Vagina (tissue), 2 donors: ENCODE measurements at regions not wholly inside any gene's neighbourhood (a gene's known extent, or its start where the extent isn't known, plus 50 kb on each side); places are given as distances from the start of the nearest gene placed in this dataset.

Source experiments
- DNase-seq, 2 donors: peaks; one replicate each; pipeline ENCODE4 v3.0.0-alpha.2; 2017; ENCODE audit errors: extremely low spot score in 2 of 2
- H3K27ac ChIP-seq: fragments of 200-600 bp; sonication (generic); one replicate; pipeline ENCODE4 v1.5.1; 2019
- H3K27me3 ChIP-seq: fragments of 200-600 bp; sonication (generic); one replicate; pipeline ENCODE4 v1.5.1; 2019
- H3K36me3 ChIP-seq, 2 donors: fragments of 200-600 bp; sonication (generic); one replicate each; pipeline ENCODE4 v1.5.1; 2017 to 2019
- H3K4me1 ChIP-seq: fragments of 200-600 bp; sonication (generic); one replicate; pipeline ENCODE4 v1.5.1; 2019
- H3K4me3 ChIP-seq, 2 donors: fragments of 200-600 bp; sonication (generic); 1 replicate in 1 of 2; 2 replicates in 1 of 2; pipeline ENCODE4 v1.5.1; 2016 to 2019
- H3K9me3 ChIP-seq: fragments of 200-600 bp; sonication (generic); one replicate; pipeline ENCODE4 v1.5.1; 2019
- POLR2A ChIP-seq, 2 donors: fragments of 450-650 bp; IDR thresholded peaks; one replicate each; pipeline ENCODE4 v1.6.1; 2017; ENCODE audit warnings: antibody characterized with exemption in 2 of 2, mild to moderate bottlenecking in 2 of 2, moderate library complexity in 2 of 2
- POLR2AphosphoS5 ChIP-seq, 2 donors: sonication (generic); formaldehyde crosslinking; IDR thresholded peaks; one replicate each; pipeline ENCODE4 v1.9.0; 2017; ENCODE audit warnings: antibody characterized with exemption in 2 of 2, mild to moderate bottlenecking in 2 of 2, low read depth in 1 of 2; ENCODE audit not compliant: insufficient read depth in 1 of 2
- intact Hi-C: fragments of 100-400 bp; cut with DNase I; formaldehyde crosslinking; loops from one replicate; pipeline ENCODE4 v1.15.1; 2023
- TF ChIP-seq, protein P1 (sequence below), 3 experiments: fragments of 450-650 bp in 2 of 3; fragments of 200-600 bp in 1 of 3; sonication (generic) in 1 of 3; IDR thresholded peaks; one replicate each; pipeline ENCODE4 v1.5.1; 2017 to 2019; ENCODE audit warnings: antibody characterized with exemption in 3 of 3, mild to moderate bottlenecking in 2 of 3, moderate library complexity in 2 of 3

DNA sequence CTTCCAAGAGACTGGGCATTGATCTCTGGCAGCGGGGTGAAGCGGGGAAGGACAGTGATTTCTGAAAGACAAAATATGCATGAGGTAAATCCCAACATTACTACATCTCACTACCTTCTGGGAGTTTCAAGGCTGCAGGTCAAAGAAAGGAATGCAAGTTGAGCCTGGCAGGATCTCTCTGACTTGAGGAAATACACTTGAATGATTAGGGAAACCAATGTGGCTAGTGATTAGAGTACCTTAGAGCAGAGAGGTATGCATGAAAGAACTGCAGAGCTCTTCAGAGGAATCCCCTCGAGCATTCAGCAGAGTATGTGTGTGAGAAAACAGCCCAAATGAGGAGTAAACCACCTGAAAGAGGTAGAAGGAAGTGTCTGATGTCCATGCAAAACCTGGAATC is 2874.1 kb upstream of the PCDH20 start:
- Histone ChIP-seq H3K9me3 (no peaks in the 10 kb centered on the region), H3K27ac (no peak overlapping the region), H3K27me3 (no peaks in the 10 kb centered on the region), H3K4me3 (no peak overlapping the region), H3K36me3 (no peaks in the 10 kb centered on the region), H3K4me1 (no peaks in the 10 kb centered on the region)
- DNase-seq = no peak
- intact Hi-C loops = no loop called here
- TF ChIP-seq POLR2A (IDR thresholded peaks at IDR 0.05) (no peak), POLR2AphosphoS5 (IDR thresholded peaks at IDR 0.05; ENCODE audit: insufficient read depth in 1 of 2, low read depth in 1 of 2) (no peak)
- TF ChIP-seq, protein P1, sequence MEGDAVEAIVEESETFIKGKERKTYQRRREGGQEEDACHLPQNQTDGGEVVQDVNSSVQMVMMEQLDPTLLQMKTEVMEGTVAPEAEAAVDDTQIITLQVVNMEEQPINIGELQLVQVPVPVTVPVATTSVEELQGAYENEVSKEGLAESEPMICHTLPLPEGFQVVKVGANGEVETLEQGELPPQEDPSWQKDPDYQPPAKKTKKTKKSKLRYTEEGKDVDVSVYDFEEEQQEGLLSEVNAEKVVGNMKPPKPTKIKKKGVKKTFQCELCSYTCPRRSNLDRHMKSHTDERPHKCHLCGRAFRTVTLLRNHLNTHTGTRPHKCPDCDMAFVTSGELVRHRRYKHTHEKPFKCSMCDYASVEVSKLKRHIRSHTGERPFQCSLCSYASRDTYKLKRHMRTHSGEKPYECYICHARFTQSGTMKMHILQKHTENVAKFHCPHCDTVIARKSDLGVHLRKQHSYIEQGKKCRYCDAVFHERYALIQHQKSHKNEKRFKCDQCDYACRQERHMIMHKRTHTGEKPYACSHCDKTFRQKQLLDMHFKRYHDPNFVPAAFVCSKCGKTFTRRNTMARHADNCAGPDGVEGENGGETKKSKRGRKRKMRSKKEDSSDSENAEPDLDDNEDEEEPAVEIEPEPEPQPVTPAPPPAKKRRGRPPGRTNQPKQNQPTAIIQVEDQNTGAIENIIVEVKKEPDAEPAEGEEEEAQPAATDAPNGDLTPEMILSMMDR (IDR thresholded peaks at IDR 0.05) = no peak

DNA sequence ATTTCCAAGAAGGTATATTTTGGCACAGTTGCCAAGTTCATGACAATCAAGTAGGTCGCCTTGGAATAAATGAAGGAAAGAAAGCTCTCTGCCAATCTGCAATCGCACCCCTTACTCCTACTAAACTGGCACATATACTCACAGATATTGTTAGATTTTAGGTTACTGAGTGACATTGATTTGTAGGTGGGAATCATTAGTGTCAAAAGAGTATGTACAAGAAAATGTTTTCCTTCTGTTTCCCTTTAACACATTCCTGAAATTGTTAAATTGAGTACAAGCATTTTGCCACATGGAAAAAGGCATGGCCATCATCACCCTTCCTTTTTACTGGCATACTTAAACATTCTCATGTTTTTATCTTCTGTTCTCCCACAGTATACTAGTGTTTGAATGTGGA is 2868.3 kb upstream of the PCDH20 start:
- Histone ChIP-seq H3K9me3 (no peaks in the 10 kb centered on the region), H3K36me3 (no peaks in the 10 kb centered on the region), H3K27me3 (no peaks in the 10 kb centered on the region), H3K4me3 (no peak overlapping the region), H3K27ac (no peak overlapping the region), H3K4me1 (no peaks in the 10 kb centered on the region)
- intact Hi-C loops = no loop called here
- TF ChIP-seq, protein P1 (IDR thresholded peaks at IDR 0.05) = no peak
- TF ChIP-seq POLR2AphosphoS5 (IDR thresholded peaks at IDR 0.05; ENCODE audit: insufficient read depth in 1 of 2, low read depth in 1 of 2) (no peak), POLR2A (IDR thresholded peaks at IDR 0.05) (no peak)
- no peak for DNase-seq

GRCh38 chr13:64278493-64278892 is 2862.8 kb upstream of the PCDH20 start:
- no peak for TF ChIP-seq POLR2AphosphoS5 (IDR thresholded peaks at IDR 0.05; ENCODE audit: insufficient read depth in 1 of 2, low read depth in 1 of 2)
- TF ChIP-seq POLR2A (IDR thresholded peaks at IDR 0.05) = no peak
- TF ChIP-seq, protein P1 (IDR thresholded peaks at IDR 0.05) = no peak
- Histone ChIP-seq H3K4me1 (no peaks in the 10 kb centered on the region), H3K9me3 (no peaks in the 10 kb centered on the region), H3K4me3 (no peak overlapping the region), H3K27ac (no peak overlapping the region), H3K36me3 (no peaks in the 10 kb centered on the region), H3K27me3 (no peaks in the 10 kb centered on the region)
- no peak for DNase-seq
- intact Hi-C loops = no loop called here

DNA sequence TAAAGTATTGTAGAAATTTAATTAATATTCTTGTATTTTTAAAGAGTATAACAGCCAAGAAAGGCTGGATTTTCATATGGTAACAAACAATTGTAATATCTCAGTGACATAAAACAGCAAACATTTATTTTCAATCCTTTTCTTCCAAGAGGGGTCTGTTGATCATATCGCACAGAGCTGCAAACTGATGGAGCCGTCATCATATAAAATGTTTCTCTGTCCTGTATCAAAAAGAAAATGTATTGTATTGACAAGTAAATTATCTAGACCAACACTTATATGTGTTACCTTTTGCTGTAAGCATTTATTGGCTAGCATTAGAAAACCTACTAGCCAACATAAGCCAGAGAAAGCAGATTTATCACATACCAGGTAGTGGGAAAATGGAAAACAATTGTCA is 2861.4 kb upstream of the PCDH20 start:
- Histone ChIP-seq H3K27me3 (no peaks in the 10 kb centered on the region), H3K9me3 (no peaks in the 10 kb centered on the region), H3K4me1 (no peaks in the 10 kb centered on the region), H3K27ac (no peak overlapping the region), H3K36me3 (no peaks in the 10 kb centered on the region), H3K4me3 (no peak overlapping the region)
- no peak for DNase-seq
- intact Hi-C loops = no loop called here
- TF ChIP-seq, protein P1 (IDR thresholded peaks at IDR 0.05) = no peak
- TF ChIP-seq POLR2AphosphoS5 (IDR thresholded peaks at IDR 0.05; ENCODE audit: insufficient read depth in 1 of 2, low read depth in 1 of 2) (no peak), POLR2A (IDR thresholded peaks at IDR 0.05) (no peak)

DNA sequence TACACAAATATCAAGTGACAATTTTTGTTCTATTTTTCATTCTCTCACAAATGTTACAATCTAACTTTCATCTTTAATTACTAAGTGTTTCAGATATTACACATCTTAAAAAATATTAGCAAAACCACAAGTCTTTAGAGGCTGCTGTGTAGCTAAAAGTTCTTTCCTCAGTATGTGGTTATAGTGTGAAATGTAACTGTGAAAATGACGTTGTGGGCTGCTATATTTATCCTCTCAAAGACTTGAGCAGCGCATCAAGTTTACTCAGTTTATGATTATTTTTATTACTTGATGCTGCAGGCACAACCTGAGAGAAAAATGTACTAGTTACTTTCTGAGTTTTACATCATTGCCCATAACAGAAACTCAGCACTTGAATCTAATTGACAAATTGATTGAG is 2860.6 kb upstream of the PCDH20 start:
- Histone ChIP-seq H3K27me3 (no peaks in the 10 kb centered on the region), H3K4me3 (no peak overlapping the region), H3K36me3 (no peaks in the 10 kb centered on the region), H3K9me3 (no peaks in the 10 kb centered on the region), H3K4me1 (no peaks in the 10 kb centered on the region), H3K27ac (no peak overlapping the region)
- TF ChIP-seq POLR2A (IDR thresholded peaks at IDR 0.05) = no peak
- TF ChIP-seq, protein P1 (IDR thresholded peaks at IDR 0.05) = no peak
- no peak for TF ChIP-seq POLR2AphosphoS5 (IDR thresholded peaks at IDR 0.05; ENCODE audit: insufficient read depth in 1 of 2, low read depth in 1 of 2)
- DNase-seq = no peak
- intact Hi-C loops = no loop called here
